ENCODE measurements at regions not wholly inside any gene's neighbourhood (a gene's known extent, or its start where the extent isn't known, plus 50 kb on each side); places are given as distances from the start of the nearest gene placed in this dataset.

DNA sequence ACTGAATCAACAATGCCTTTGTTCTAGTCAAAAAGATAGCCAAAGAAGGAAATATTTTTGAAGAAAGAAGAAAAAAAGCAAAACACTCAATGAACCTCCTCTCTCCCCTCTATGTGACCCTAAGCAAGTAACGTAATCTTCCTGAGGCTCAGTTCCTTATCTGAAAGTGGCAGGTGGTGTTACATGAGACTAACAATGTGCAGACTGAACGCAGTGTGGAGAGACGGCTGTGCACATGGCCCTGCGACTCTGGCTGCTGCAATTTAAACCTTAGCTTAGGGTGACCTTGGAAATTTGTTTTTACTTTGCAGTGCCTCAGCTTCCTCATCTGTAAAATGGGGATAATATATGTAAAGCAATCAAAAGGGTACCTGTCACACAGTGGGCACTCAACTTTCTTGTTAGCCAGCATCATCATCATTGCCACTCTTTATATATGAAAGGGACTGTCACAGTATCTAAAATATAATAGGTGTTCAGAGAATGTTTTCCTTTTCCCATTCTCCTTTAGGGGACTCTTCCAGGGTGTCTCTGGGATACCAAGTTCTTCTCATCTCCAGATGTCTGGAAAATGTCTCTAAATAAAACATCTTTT lies 100.1 kb upstream of the JUN start:
- no peak for DNase-seq (ENCODE audit: low read depth)
- Histone ChIP-seq H3K4me3 (ENCODE audit: low read depth, low read length) (no peak overlapping the region), H3K36me3 (ENCODE audit: control insufficient read depth, insufficient read depth, low read length) (no peaks in the 10 kb centered on the region), H3K27me3 (ENCODE audit: control insufficient read depth, insufficient read depth, low read length) (no peaks in the 10 kb centered on the region)
- TF ChIP-seq, protein P1, sequence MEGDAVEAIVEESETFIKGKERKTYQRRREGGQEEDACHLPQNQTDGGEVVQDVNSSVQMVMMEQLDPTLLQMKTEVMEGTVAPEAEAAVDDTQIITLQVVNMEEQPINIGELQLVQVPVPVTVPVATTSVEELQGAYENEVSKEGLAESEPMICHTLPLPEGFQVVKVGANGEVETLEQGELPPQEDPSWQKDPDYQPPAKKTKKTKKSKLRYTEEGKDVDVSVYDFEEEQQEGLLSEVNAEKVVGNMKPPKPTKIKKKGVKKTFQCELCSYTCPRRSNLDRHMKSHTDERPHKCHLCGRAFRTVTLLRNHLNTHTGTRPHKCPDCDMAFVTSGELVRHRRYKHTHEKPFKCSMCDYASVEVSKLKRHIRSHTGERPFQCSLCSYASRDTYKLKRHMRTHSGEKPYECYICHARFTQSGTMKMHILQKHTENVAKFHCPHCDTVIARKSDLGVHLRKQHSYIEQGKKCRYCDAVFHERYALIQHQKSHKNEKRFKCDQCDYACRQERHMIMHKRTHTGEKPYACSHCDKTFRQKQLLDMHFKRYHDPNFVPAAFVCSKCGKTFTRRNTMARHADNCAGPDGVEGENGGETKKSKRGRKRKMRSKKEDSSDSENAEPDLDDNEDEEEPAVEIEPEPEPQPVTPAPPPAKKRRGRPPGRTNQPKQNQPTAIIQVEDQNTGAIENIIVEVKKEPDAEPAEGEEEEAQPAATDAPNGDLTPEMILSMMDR (IDR thresholded peaks at IDR 0.05; ENCODE audit: insufficient read depth, low read length, poor library complexity, severe bottlenecking), result no peak

DNA sequence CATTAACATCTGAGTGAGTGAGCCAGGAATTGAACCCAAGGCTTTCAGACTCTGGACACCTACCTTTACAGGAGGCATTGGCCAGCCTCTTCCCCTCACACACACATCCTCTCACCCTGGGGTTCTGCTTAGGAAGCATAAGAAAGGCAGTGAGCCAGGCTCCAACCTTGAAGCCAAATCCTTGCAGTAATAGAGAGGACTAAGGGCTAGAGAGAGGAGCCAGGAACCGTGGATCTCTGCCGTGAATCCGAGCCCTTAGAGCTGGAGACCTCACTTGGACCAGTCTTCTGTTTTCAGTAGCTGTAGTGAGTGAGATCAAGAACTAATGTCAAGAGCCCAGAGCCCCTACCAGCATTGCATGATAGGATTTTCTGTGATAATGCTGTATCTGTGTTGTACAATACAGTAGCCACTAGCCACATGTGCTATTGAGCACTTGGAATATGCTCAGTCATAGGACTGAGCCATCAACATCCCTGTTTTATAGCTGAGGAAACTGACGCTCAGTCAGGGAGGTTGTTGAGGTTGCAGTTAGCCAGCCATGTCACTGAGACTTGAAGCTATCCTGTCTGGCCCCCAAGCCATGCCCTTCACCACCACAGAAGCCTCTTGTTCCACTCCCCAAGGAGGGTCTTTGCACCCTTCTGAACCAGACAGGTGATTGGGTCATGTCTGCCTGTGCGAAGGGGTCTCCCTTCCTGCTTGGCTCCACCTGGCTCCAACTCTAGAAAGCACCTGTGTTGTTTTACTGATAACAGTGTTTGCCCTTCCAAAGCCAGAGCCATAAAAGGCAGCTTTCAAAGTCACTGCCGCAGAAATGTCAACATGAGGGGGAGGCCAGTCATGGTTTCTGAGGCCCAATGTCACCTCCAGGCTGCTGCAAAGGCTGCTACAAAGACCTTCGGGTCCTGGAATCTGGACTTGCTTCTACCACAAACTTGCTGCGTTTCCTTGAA lies 101.1 kb upstream of the JUN start:
- no peaks in the 10 kb centered on the region for H3K36me3 ChIP-seq (ENCODE audit: control insufficient read depth, insufficient read depth, low read length)
- H3K4me3 ChIP-seq (ENCODE audit: low read depth, low read length), result no peak overlapping the region
- DNase-seq (ENCODE audit: low read depth), result no peak
- no peaks in the 10 kb centered on the region for H3K27me3 ChIP-seq (ENCODE audit: control insufficient read depth, insufficient read depth, low read length)
- TF ChIP-seq, protein P1 (IDR thresholded peaks at IDR 0.05; ENCODE audit: insufficient read depth, low read length, poor library complexity, severe bottlenecking), result no peak

DNA sequence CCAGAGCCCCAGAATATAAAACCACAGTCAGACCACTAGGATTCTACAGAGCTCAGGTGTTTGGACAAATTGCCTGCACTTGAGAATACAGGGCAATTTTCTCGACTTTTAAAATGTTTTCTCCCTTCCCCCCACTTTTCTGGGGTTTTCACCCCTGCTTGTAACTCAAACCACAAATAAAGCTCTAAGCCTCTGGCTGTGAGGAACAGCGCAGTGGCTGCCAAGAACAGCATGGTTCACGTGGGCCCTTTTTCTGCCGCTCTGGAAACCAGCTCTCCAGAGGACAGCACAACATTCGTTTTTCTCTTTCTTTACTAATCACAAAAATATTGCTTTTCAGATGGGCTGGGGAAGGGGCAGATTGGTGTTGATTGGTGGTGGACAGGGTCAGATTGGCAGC lies 102.2 kb upstream of the JUN start:
- H3K36me3 ChIP-seq (ENCODE audit: control insufficient read depth, insufficient read depth, low read length), result no peaks in the 10 kb centered on the region
- no peak for DNase-seq (ENCODE audit: low read depth)
- TF ChIP-seq, protein P1 (IDR thresholded peaks at IDR 0.05; ENCODE audit: insufficient read depth, low read length, poor library complexity, severe bottlenecking), result no peak
- H3K27me3 ChIP-seq (ENCODE audit: control insufficient read depth, insufficient read depth, low read length), result no peaks in the 10 kb centered on the region
- no peak overlapping the region for H3K4me3 ChIP-seq (ENCODE audit: low read depth, low read length)

DNA sequence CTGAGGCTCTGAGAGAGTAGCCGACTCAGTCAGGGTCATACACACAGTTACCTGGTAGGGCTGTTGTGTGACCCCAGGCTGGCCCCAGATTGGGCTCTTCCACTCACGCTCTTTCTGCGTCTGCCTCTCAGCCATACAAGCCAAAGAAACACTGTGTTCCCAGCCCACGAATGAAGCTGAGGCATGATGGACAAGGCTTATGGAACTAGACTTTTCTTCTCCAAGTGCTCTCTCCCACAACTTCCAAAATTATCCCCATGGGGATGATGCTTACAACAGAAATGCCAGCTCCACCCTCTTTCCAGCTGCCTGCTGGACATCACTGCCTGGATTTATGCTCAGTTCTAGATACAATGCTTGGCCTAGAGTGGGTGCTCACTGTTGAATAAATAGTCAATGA lies 102.8 kb upstream of the JUN start:
- Histone ChIP-seq H3K27me3 (ENCODE audit: control insufficient read depth, insufficient read depth, low read length) (no peaks in the 10 kb centered on the region), H3K4me3 (ENCODE audit: low read depth, low read length) (no peak overlapping the region), H3K36me3 (ENCODE audit: control insufficient read depth, insufficient read depth, low read length) (no peaks in the 10 kb centered on the region)
- no peak for DNase-seq (ENCODE audit: low read depth)
- TF ChIP-seq, protein P1 (IDR thresholded peaks at IDR 0.05; ENCODE audit: insufficient read depth, low read length, poor library complexity, severe bottlenecking), result no peak

DNA sequence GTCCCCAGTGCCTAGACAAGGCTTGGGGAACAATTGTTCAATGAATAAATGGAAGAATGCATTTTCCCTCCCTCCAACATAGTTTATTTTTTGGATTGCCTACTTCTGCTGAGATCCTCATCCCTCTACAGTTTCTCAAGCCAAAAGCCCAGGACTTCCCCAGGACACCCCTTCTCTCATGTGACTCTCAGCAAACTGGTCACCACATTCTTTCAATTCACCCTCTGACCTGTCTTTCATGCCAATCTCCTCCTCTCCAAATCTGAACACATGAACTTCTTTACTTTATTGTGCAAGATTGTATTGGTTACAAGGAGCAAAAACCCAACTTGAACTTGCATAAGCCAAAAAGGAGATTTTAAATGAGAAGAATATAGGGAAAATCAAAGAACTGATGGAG lies 103.2 kb upstream of the JUN start:
- TF ChIP-seq, protein P1 (IDR thresholded peaks at IDR 0.05; ENCODE audit: insufficient read depth, low read length, poor library complexity, severe bottlenecking), result no peak
- Histone ChIP-seq H3K4me3 (ENCODE audit: low read depth, low read length) (no peak overlapping the region), H3K36me3 (ENCODE audit: control insufficient read depth, insufficient read depth, low read length) (no peaks in the 10 kb centered on the region), H3K27me3 (ENCODE audit: control insufficient read depth, insufficient read depth, low read length) (no peaks in the 10 kb centered on the region)
- DNase-seq (ENCODE audit: low read depth), result no peak

Data from kidney epithelial cell (primary cell).